Fibroblast of lung (primary cell): ENCODE measurements at regions not wholly inside any gene's neighbourhood (a gene's known extent, or its start where the extent isn't known, plus 50 kb on each side); places are given as distances from the start of the nearest gene placed in this dataset.

Experiments
- EZH2 ChIP-seq: IDR thresholded peaks from 2 replicates; pipeline ENCODE4 v1.5.1; 2012; ENCODE audit warnings: low read length, control low read depth, mild to moderate bottlenecking; ENCODE audit errors: missing control alignments
- TF ChIP-seq, protein P1 (sequence below), 2 donors: IDR thresholded peaks in 1 of 2; conservative IDR thresholded peaks in 1 of 2; 1 replicate in 1 of 2; 2 replicates in 1 of 2; pipeline ENCODE4 v1.5.1; 2011 to 2012; ENCODE audit warnings: low read length in 2 of 2, control low read depth in 1 of 2, inconsistent platforms in 1 of 2, low read depth in 1 of 2, mild to moderate bottlenecking in 1 of 2

DNA sequence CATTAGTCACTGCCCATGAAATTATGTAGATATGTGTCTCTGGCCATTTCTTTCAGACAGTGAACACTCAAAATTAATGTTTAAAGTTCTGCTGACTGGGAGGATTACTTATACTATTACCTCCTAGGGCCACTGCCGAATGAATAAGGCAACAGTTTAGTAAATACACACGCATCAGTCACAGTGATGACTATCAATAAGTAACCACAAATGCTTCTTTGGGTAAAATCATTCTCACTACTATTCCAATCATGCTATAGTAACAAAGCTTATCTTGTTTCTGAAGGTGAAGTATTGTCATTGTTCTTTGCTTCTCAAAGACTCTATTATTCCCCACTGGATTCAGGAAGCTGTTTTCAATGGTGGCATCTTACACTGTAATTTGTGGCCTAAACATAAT, 478.8 kb downstream of the EPHA3 start:
- TF ChIP-seq, protein P1, sequence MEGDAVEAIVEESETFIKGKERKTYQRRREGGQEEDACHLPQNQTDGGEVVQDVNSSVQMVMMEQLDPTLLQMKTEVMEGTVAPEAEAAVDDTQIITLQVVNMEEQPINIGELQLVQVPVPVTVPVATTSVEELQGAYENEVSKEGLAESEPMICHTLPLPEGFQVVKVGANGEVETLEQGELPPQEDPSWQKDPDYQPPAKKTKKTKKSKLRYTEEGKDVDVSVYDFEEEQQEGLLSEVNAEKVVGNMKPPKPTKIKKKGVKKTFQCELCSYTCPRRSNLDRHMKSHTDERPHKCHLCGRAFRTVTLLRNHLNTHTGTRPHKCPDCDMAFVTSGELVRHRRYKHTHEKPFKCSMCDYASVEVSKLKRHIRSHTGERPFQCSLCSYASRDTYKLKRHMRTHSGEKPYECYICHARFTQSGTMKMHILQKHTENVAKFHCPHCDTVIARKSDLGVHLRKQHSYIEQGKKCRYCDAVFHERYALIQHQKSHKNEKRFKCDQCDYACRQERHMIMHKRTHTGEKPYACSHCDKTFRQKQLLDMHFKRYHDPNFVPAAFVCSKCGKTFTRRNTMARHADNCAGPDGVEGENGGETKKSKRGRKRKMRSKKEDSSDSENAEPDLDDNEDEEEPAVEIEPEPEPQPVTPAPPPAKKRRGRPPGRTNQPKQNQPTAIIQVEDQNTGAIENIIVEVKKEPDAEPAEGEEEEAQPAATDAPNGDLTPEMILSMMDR (conservative IDR thresholded peaks at IDR 0.05 in 1 of 2, IDR thresholded peaks at IDR 0.05 in 1 of 2; ENCODE audit: low read depth in 1 of 2, low read length in 2 of 2) = no peak
- TF ChIP-seq EZH2 = no peak
